BJ (cell line): ENCODE measurements at regions not wholly inside any gene's neighbourhood (a gene's known extent, or its start where the extent isn't known, plus 50 kb on each side); places are given as distances from the start of the nearest gene placed in this dataset.

ENCODE experiments used
- CTCF ChIA-PET: fragments of 350-600 bp; formaldehyde crosslinking; extraction: SDS; loops from one replicate; lab custom pipeline; 2021; ENCODE audit warnings: antibody characterized with exemption, inconsistent platforms; lab: Yijun Ruan, JAX
- POLR2A ChIA-PET: fragments of 300-600 bp; sonication (Branson Sonifier 250); formaldehyde crosslinking; extraction: SDS; loops from one replicate; lab custom pipeline; 2021; ENCODE audit warnings: antibody characterized with exemption; lab: Charles Lee
- DNase-seq: peaks from one replicate; pipeline ENCODE4 v3.0.0-alpha.2; 2011; ENCODE audit warnings: low read depth
- H3K27me3 ChIP-seq: 2 replicates; pipeline ENCODE4 v1.6.0; 2011; ENCODE audit warnings: low read length; ENCODE audit not compliant: control insufficient read depth, insufficient read depth
- H3K36me3 ChIP-seq: 2 replicates; pipeline ENCODE4 v1.5.1; 2011; ENCODE audit warnings: low read length; ENCODE audit not compliant: control insufficient read depth, insufficient read depth
- H3K4me3 ChIP-seq: 2 replicates; pipeline ENCODE4 v1.5.1; 2011; ENCODE audit warnings: low read depth, mild to moderate bottlenecking, control low read depth, low read length
- TF ChIP-seq, protein P1 (sequence below): IDR thresholded peaks from 2 replicates; pipeline ENCODE4 v1.5.1; 2011; ENCODE audit warnings: low read depth, mild to moderate bottlenecking, control low read depth, inconsistent platforms, low read length, moderate library complexity; ENCODE audit not compliant: insufficient read depth

DNA sequence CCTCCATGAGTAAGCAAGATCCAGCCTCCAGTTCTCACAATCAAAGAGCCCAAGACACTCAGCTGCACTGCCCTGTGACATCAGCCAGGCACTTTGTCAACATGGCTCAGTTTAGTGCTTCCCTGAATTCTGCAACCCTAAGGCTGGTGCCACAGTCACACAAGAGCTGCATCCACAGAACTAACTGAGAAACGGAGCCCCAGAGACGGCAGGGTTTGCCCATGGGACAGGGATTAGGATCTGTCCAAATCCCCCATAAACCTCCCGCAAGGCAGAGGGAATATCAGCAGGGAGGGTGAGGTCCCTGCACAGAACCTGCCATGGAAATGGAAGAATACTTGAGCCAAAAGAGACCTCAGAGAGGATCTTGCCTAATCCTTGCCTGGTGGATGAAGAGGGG is 70.4 kb upstream of the UQCRFS1 start:
- Histone ChIP-seq H3K36me3 (no peaks in the 10 kb centered on the region), H3K4me3 (no peak overlapping the region), H3K27me3 (no peaks in the 10 kb centered on the region)
- no peak for DNase-seq
- POLR2A ChIA-PET, result no interaction called here
- CTCF ChIA-PET, result interaction anchor here (0.8 to 1.5 kb wide), 2 partner anchors 20 to 245 kb away, joined by 4 read pairs; no protein-coding TSS in a partner anchor
- TF ChIP-seq, protein P1, sequence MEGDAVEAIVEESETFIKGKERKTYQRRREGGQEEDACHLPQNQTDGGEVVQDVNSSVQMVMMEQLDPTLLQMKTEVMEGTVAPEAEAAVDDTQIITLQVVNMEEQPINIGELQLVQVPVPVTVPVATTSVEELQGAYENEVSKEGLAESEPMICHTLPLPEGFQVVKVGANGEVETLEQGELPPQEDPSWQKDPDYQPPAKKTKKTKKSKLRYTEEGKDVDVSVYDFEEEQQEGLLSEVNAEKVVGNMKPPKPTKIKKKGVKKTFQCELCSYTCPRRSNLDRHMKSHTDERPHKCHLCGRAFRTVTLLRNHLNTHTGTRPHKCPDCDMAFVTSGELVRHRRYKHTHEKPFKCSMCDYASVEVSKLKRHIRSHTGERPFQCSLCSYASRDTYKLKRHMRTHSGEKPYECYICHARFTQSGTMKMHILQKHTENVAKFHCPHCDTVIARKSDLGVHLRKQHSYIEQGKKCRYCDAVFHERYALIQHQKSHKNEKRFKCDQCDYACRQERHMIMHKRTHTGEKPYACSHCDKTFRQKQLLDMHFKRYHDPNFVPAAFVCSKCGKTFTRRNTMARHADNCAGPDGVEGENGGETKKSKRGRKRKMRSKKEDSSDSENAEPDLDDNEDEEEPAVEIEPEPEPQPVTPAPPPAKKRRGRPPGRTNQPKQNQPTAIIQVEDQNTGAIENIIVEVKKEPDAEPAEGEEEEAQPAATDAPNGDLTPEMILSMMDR, result no peak

DNA sequence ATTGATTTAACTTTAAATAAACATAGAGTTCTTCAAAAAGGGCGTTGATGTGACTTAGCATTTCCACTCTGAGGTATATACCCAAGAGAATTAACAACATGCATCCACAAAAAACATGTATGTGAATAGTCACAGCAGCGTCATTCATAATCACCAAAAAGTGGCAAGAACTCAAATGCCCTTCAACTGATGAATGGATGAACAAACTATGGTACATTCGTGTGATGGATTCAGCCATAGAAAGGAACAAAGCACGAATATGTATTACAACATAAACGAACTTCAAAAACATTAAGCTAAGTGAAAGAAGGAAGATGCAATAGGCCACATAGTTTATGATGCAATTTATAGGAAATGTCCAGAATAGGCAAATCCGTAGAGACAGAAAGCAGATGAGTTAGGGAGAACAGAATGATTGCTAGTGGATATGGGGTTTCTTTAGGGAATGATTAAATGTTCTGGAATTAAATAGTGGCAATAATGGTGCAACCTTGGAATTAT is 72.3 kb upstream of the UQCRFS1 start:
- Histone ChIP-seq H3K36me3 (no peaks in the 10 kb centered on the region), H3K4me3 (no peak overlapping the region), H3K27me3 (no peaks in the 10 kb centered on the region)
- no peak for DNase-seq
- TF ChIP-seq, protein P1, result no peak
- ChIA-PET CTCF (interaction anchor here (0.6 to 1.1 kb wide), 2 partner anchors 109 to 860 kb away, joined by 3 read pairs; no protein-coding TSS in a partner anchor), POLR2A (no interaction called here)

DNA sequence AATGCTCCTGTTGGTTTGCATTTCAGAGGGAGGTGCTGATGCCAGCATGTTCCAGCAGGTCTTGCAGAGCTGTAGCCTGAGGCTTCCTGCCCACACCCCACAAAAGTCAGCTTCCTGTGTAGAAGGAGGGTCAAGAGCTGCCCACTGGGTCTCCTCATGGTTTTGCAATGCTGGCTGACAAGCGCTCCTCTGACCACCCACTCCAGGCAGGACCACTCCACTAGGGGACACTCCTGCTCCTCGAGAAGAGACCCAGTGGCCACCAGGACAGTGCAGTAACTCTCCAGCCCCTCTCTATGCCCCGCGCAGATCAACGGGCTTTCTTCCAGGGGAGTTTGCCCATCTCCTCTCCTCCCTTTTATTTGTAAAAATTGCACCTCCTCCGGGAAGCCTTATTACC is 72.9 kb upstream of the UQCRFS1 start:
- CTCF ChIA-PET, result interaction anchor here (0.6 to 1.1 kb wide), 2 partner anchors 109 to 861 kb away, joined by 3 read pairs; no protein-coding TSS in a partner anchor
- DNase-seq, result no peak
- no peak overlapping the region for H3K4me3 ChIP-seq
- H3K36me3 ChIP-seq, result no peaks in the 10 kb centered on the region
- TF ChIP-seq, protein P1, result 0 out of 2 replicates have a peak, but pooled peaks have one; percentile 17
- H3K27me3 ChIP-seq, result no peaks in the 10 kb centered on the region
- POLR2A ChIA-PET, result no interaction called here

DNA sequence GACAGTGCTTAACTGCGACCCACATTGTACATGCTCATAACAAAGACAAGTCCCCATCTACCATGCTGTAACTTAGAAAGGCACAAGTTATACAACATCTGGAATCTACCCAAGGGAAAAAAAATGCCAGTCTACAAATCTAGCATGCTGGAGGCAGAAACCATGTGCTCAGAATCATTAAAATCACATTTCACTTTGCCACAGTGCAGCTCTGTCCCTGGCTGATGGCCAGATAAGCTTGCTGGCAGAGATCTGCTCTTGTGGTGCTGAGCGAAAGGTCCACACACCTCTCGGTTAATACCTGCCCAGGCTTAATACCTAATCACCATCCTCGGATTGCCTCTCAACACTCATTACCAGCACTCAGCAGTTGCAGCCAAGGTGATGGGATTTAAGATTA is 74.1 kb upstream of the UQCRFS1 start:
- DNase-seq, result no peak
- TF ChIP-seq, protein P1, result no peak
- no peak overlapping the region for H3K4me3 ChIP-seq
- no peaks in the 10 kb centered on the region for H3K27me3 ChIP-seq
- POLR2A ChIA-PET, result no interaction called here
- CTCF ChIA-PET, result interaction anchor here (0.8 kb wide), 1 partner anchor 24 kb away, joined by 3 read pairs; no protein-coding TSS in a partner anchor
- no peaks in the 10 kb centered on the region for H3K36me3 ChIP-seq

DNA sequence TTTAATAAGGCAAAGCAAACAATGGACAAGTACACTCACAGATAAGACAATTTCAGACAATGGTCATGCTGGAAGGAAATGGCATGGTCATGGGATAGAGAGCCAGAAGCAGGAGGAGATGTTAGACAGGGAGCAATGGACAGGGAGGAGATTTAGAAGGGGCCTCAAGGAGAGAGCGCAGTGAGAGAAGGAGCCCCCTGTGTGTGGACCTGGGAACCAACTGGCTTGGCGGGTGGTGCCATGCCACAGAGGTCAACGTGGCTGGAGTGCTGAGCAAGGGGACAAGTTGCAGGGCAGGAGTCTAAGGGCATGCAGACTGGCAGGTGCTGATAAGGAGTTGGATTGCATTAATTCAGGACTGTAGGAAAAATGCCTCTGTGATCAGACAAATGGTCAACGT is 75.3 kb upstream of the UQCRFS1 start:
- POLR2A ChIA-PET, result no interaction called here

More for the DNA sequence above, 75.3 kb upstream of the UQCRFS1 start:
- TF ChIP-seq, protein P1, result no peak
- no peak overlapping the region for H3K4me3 ChIP-seq
- H3K27me3 ChIP-seq, result no peaks in the 10 kb centered on the region
- DNase-seq, result no peak
- CTCF ChIA-PET, result interaction anchor here (1.1 kb wide), 1 partner anchor 25 kb away, joined by 3 read pairs; no protein-coding TSS in a partner anchor
- no peaks in the 10 kb centered on the region for H3K36me3 ChIP-seq
